ENCODE measurements at regions not wholly inside any gene's neighbourhood (a gene's known extent, or its start where the extent isn't known, plus 50 kb on each side); places are given as distances from the start of the nearest gene placed in this dataset.
"Not testable (repeated sequence)": the region's sequence is repeated elsewhere in the genome, so short reads cannot be mapped to it uniquely, and the experiment has no call there.

- no peak for DNase-seq (ENCODE audit: low read depth, low spot score)
These were observed 706.3 kb downstream of the TFAP2A start for GRCh38 chr6:9708600-9708999.

DNA sequence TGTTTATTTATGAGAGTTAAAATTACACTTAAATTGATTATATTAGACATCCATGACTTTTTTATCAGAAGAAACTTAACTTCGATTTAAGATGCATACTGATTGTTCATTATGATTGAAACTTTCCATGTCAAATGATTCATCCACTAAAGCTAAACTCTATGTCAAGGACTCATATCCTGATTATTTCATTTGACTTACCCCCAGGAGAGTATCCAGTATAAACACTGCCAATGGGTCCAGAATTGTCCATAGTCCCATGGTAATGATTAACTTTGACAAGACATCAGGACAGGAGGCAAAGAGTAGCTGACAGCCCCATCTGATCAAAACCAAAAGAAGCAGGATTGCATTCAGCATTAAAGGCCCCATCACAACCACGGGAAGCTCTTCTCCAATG, 709.9 kb downstream of the TFAP2A start:
- no peak for DNase-seq (ENCODE audit: low read depth, low spot score)

DNA sequence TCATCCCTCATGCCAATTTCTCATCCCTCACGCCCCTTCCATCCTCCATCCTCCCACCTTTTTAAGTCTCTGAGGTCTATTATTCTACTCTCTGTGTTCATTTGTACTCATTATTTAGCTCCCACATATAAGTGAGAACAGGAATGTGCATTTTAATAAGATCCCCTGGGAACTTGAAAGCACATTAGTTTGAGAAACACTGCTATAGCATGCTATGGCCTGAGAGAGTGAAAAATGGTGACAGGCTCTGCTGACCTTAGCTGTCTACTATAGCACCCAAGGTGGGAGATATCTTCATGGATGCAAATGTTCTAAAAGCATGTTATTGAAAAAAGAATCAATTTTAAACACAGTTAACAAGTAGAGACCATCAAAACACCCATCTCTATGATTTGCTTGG, 712.0 kb downstream of the TFAP2A start:
- DNase-seq (ENCODE audit: low read depth, low spot score) = no peak

GRCh38 chr6:9699888-9700287, 715.0 kb downstream of the TFAP2A start:
- no peak for DNase-seq (ENCODE audit: low read depth, low spot score)

DNA sequence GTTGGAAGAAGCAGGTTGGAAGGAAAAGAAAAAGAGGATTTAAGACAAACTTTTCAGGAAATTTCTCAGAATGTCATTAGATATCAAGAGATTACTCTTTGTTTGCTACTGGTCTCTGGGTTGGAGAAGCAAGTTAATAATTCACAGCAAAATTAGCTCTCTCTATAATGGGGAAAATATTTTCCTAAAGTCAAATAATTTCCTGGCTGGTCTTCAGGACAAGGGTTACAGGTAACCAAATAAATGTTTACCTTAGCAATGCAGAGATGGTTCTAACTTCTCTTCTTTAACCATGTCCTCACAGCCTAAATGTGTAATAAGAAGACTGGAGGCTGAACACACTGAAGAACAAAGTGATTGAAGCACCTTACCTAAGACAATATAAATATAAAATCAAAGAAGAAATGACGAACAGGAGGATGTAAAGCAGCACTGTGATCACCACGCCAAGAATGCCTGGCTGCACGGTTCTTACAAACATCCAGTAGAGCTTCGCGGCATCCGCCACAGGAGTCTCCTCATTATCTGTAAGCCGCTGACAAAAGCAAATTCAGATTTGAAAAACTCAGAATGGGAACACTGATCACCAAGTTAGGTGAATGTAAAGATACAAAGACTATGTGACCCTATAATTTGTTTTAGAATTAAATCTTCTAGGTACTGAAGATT, 717.5 kb downstream of the TFAP2A start:
- no peak for DNase-seq (ENCODE audit: low read depth, low spot score)

- peak; percentile 3 for DNase-seq (ENCODE audit: low read depth, low spot score)
These were observed 724.5 kb downstream of the TFAP2A start for GRCh38 chr6:9690388-9690787.

DNA sequence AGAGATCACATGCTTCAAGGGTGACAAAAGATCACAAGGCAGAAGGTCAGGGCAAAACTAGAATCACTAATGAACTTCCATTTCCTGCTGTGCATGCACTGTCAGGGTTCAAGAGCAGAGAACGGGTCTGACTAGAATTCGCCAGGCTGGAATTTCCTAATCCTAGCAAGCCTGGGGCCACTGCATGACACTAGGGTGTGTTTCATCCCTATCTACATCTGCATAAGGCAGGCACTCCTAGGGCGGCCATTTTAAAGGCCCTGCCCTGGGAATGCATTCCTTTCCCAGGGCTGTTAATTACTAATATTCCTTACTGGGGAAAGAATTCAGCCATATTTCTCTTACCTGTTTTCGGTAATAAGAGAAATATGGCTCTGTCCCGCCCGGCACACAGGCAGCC, 734.1 kb downstream of the TFAP2A start:
- not testable (repeated sequence) for DNase-seq (ENCODE audit: low read depth, low spot score)

DNA sequence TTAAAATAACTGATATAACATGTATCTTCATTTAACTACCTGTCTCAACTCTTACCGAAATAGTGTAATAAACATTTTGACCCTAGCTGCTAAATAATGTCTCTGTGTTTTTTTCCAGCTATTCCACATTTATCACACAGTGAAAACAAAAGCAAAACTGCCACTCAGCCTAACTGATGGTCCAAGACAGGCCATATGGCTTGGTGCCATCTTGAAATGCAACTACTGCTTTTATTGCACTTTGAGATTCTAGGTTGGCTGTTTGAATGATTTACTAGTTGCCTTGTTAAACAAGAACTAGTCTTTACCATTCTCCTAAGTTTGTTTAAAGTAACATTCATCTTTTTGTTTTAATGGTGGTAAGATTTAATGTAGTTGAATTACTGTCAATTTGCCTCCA, 739.8 kb downstream of the TFAP2A start:
- no peak for DNase-seq (ENCODE audit: low read depth, low spot score)

DNA sequence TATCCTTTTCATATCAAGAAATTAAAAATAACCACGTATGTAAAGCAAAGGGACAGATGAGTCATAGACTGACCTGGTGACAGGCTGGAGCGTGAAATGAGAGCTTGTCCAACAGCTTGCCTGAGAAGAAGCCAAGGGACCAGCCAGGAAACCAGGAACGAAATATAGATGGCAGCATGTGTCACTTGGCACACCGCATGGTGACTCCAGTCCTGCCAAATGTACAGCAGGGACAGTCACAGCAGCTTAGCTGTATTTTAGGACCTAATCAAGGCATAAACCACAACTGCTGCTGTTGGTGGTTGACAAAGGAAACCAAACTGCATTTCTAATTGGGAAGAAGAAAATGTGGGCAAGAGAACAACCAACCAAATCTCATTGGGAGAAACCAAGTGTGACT, 755.0 kb downstream of the TFAP2A start:
- no peak for DNase-seq (ENCODE audit: low read depth, low spot score)

GRCh38 chr6:9657994-9658393, 756.9 kb downstream of the TFAP2A start:
- DNase-seq (ENCODE audit: low read depth, low spot score) = peak; percentile 12

DNA sequence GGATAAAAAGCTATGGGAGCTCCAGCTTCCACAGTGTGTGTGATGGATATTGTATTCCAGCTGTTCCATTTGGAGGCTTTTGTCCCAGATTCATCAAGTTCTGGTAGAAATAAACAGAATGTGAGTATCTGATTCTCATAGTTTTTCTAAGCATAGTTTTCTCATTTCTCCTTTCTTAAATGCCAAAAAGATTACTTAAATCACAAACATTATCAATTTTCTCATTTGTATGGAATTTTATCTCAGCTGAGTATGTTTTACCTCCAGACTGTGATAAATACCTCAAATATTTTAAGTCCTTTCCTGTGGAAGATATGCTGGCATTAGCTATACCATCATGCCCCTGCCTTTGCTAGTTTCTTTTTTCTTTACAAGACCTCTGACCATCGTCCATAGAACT, 767.3 kb downstream of the TFAP2A start:
- DNase-seq (ENCODE audit: low read depth, low spot score) = peak; percentile 8

DNA sequence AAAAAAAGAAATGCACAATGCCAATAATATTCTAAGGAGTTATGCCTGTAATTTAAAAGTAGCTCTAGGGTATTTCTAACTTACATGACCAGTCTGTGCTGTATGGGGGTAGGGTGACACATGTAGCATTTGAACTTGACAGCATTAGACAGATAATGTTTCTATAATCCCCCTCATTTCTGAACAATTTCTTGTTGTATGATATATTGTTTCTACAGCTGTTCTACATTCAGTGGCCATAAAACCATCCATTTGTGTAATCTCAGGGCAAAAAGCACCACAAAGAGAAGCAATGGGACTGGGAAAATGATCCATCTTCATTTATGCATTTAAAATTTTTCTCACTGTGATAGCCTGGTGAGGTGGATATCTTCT, 767.8 kb downstream of the TFAP2A start:
- no peak for DNase-seq (ENCODE audit: low read depth, low spot score)

- peak; percentile 50 for DNase-seq (ENCODE audit: low read depth, low spot score)
These were observed 768.4 kb downstream of the TFAP2A start for GRCh38 chr6:9646342-9647070.

DNA sequence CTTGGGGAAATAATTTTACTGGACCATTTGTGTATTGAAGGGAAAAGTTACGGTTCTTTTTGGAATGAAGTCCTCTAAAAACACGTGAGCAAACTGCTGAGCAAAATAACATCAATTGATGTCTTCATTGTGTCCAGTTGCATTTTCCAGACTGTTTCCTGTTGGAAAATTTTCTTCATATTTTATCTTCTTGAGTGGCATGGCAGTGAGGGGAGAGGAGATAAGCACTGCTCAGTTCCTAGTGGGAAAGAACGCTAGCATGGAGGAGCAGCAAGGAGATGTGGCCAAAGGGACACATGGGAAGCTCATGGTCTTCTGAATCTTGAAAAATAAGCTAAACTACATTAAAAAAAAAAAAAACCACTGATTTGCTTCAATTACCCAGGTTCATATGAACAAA, 776.0 kb downstream of the TFAP2A start:
- DNase-seq (ENCODE audit: low read depth, low spot score) = no peak

DNA sequence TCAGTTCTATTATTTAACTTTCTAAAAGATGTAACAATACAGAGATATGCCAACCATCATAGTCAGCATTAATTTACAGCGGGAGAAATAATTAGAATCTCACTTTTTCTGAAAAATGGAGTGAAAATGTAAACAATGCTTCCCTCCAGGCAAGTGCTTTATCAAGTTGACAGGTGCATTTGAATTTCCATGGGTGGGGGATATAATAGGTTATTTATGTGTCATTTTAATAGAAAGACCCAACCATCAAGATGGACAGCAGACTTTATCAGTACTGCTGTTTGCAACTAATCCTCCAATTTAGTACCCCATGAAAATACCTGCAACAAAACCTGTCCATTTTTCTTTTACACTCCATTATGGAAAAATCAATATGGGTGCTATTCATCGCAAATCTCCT, 780.1 kb downstream of the TFAP2A start:
- DNase-seq (ENCODE audit: low read depth, low spot score) = no peak

GRCh38 chr6:9632026-9632425, 782.8 kb downstream of the TFAP2A start:
- no peak for DNase-seq (ENCODE audit: low read depth, low spot score)

- DNase-seq (ENCODE audit: low read depth, low spot score) = no peak
These were observed 786.1 kb downstream of the TFAP2A start for GRCh38 chr6:9628819-9629218.

GRCh38 chr6:9627916-9628315, 787.0 kb downstream of the TFAP2A start:
- DNase-seq (ENCODE audit: low read depth, low spot score) = no peak

DNA sequence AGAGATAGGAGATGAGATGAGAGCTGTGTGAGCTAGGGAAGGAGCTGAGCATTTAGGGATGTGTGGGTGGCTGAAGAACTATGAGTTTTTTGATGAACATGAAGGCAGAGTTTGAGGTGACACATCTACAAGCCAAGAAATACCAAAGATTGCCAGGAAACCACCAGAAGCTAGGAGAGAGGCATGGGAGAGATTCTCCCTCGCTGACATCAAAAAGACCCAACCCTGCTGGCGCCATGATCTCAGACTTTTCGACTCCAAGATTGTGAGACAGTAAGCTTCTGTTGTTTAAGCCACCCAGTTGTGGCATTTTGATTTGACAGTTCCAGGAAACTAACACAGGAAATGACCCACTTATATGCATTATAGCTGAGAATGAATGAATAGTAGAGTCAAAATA, 790.9 kb downstream of the TFAP2A start:
- DNase-seq (ENCODE audit: low read depth, low spot score) = peak; percentile 23

GRCh38 chr6:9623228-9623832, 791.5 kb downstream of the TFAP2A start:
- no peak for DNase-seq (ENCODE audit: low read depth, low spot score)

DNA sequence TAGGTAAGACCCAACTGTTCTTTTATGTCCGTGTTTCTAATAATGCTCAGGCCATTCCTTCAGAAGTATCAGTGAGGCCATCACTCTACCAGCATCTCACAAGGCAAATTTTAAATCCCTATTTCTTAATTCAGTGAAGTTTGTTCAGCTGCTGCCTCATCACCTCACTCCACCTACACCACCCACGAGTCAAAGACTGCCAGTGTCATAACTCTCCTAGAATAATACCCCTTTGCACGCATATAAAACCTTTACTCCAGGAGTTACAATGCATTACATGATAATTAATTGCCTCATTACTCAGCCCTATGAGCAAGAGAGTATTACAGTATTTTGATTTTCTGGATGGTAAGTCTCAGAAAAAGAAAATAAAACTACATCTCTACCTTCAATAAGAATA, 793.6 kb downstream of the TFAP2A start:
- DNase-seq (ENCODE audit: low read depth, low spot score) = peak; percentile 5

- no peak for DNase-seq (ENCODE audit: low read depth, low spot score)
These were observed 794.2 kb downstream of the TFAP2A start for GRCh38 chr6:9620687-9621086.

- DNase-seq (ENCODE audit: low read depth, low spot score) = no peak
These were observed 794.6 kb downstream of the TFAP2A start for GRCh38 chr6:9620263-9620662.

Measured in astrocyte of the hippocampus (primary cell).